ENCODE measurements at regions not wholly inside any gene's neighbourhood (a gene's known extent, or its start where the extent isn't known, plus 50 kb on each side); places are given as distances from the start of the nearest gene placed in this dataset.

DNA sequence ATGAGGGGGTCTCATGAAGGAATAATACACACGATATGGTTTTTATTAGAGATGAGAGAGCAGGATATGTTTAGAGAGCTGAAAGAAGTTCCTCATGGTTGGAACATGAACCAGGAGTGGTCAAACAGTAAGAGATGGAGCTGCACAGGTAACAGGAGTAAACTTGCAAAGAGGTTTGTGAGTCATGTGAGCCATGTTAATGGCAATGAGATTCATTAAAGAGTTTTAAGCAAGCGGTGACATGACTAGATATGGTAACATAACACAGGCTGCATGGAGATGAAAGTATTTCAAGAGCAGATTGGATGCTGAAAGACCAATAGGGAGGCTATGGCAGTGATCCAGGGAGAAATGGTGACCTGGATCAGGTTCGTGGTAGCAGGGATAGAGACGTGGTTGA is 62.6 kb upstream of the SSTR1 start:
- no peak for DNase-seq (ENCODE audit: low spot score)

DNA sequence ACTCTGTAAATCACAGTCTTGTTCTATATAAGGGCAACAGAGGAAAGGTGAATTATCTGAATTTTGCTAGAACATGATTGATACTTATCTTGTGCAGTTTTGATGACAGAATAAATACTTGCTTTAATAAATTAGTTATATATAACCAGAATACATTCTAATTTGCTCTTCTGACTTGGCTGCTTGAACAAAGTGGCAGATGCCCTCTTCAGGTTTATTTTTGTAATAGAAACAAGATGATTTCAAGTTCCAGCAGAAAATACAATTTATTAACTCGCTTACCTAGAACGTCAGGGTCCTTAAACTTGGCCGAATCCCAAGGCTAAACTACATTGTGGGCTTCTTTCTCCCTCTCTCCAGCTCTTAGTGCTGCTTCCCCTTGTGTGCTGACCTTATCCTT is 57.6 kb upstream of the SSTR1 start:
- no peak for DNase-seq (ENCODE audit: low spot score)

Measured in umbilical cord (tissue), 1 donor.